NCI-H446 treated with DMSO at 0.1 percent for 48 hours (cell line): ENCODE measurements at regions not wholly inside any gene's neighbourhood (a gene's known extent, or its start where the extent isn't known, plus 50 kb on each side); places are given as distances from the start of the nearest gene placed in this dataset.

Experiments used
- DNase-seq: peaks from one replicate; lab custom pipeline; 2025; lab: John Stamatoyannopoulos, UW

- no peak for DNase-seq
These were observed 160.3 kb downstream of the PTEN start for GRCh38 chr10:88023676-88024075.

- no peak for DNase-seq
These were observed 162.6 kb downstream of the PTEN start for GRCh38 chr10:88026031-88026430.

GRCh38 chr10:88027570-88027969 is 164.1 kb downstream of the PTEN start:
- no peak for DNase-seq

- DNase-seq = no peak
These were observed 164.6 kb downstream of the PTEN start for GRCh38 chr10:88028072-88028471.

GRCh38 chr10:88028654-88029053 is 165.2 kb downstream of the PTEN start:
- DNase-seq = no peak

GRCh38 chr10:88032566-88032965 is 169.1 kb downstream of the PTEN start:
- DNase-seq = no peak

GRCh38 chr10:88033385-88033784 is 170.0 kb downstream of the PTEN start:
- DNase-seq = no peak

GRCh38 chr10:88033793-88034192 is 170.4 kb downstream of the PTEN start:
- DNase-seq = no peak

- no peak for DNase-seq
These were observed 172.7 kb downstream of the PTEN start for GRCh38 chr10:88036126-88036525.

GRCh38 chr10:88037623-88038022 is 174.2 kb downstream of the PTEN start:
- DNase-seq = no peak

GRCh38 chr10:88038268-88038667 is 174.8 kb downstream of the PTEN start:
- DNase-seq = peak; percentile 62

- DNase-seq = no peak
These were observed 176.2 kb downstream of the PTEN start for GRCh38 chr10:88039496-88040200.

GRCh38 chr10:88041243-88042159 is 178.1 kb downstream of the PTEN start:
- no peak for DNase-seq

GRCh38 chr10:88042160-88043100 is 179.0 kb downstream of the PTEN start:
- no peak for DNase-seq

GRCh38 chr10:88045096-88045495 is 181.7 kb downstream of the PTEN start:
- no peak for DNase-seq

GRCh38 chr10:88045656-88046415 is 182.4 kb downstream of the PTEN start:
- DNase-seq = no peak

- no peak for DNase-seq
These were observed 184.2 kb downstream of the PTEN start for GRCh38 chr10:88047579-88047978.

GRCh38 chr10:88048312-88048711 is 184.9 kb downstream of the PTEN start:
- no peak for DNase-seq

GRCh38 chr10:88049204-88049603 is 185.8 kb downstream of the PTEN start:
- DNase-seq = no peak

- no peak for DNase-seq
These were observed 194.3 kb downstream of the PTEN start for GRCh38 chr10:88057720-88058119.

- DNase-seq = no peak
These were observed 195.3 kb downstream of the PTEN start for GRCh38 chr10:88058750-88059149.
